ENCODE measurements at regions not wholly inside any gene's neighbourhood (a gene's known extent, or its start where the extent isn't known, plus 50 kb on each side); places are given as distances from the start of the nearest gene placed in this dataset.

- TF ChIP-seq POLR2A (IDR thresholded peaks at IDR 0.05) (no peak), CTCF (IDR thresholded peaks at IDR 0.05) (no peak), EP300 (IDR thresholded peaks at IDR 0.05) (no peak)
These were observed 333.8 kb upstream of the ADGRL2 start for GRCh38 chr1:81466961-81467360.

Measured in sigmoid colon (tissue), 4 donors.